BE2C (cell line): ENCODE measurements at regions not wholly inside any gene's neighbourhood (a gene's known extent, or its start where the extent isn't known, plus 50 kb on each side); places are given as distances from the start of the nearest gene placed in this dataset.

ENCODE experiments used
- DNase-seq: peaks from one replicate; pipeline ENCODE4 v3.0.0-alpha.2; 2020
- H3K27me3 ChIP-seq: fragments of 250-450 bp; sonication (Bioruptor Pico); 2 replicates; pipeline ENCODE4 v1.5.1; 2020; ENCODE audit warnings: mild to moderate bottlenecking
- H3K36me3 ChIP-seq: fragments of 250-450 bp; sonication (Bioruptor Pico); 2 replicates; pipeline ENCODE4 v1.5.1; 2020; ENCODE audit warnings: mild to moderate bottlenecking
- H3K4me1 ChIP-seq: fragments of 250-450 bp; sonication (Bioruptor Pico); 2 replicates; pipeline ENCODE4 v1.5.1; 2020
- H3K4me3 ChIP-seq: 2 replicates; pipeline ENCODE4 v1.5.1; 2011; ENCODE audit warnings: low read depth, low read length
- H3K9me3 ChIP-seq: fragments of 250-450 bp; sonication (Bioruptor Pico); 2 replicates; pipeline ENCODE4 v1.5.1; 2020
- TF ChIP-seq, protein P1 (sequence below): IDR thresholded peaks from 2 replicates; pipeline ENCODE4 v1.5.1; 2012; ENCODE audit warnings: mild to moderate bottlenecking, low read depth, low read length

DNA sequence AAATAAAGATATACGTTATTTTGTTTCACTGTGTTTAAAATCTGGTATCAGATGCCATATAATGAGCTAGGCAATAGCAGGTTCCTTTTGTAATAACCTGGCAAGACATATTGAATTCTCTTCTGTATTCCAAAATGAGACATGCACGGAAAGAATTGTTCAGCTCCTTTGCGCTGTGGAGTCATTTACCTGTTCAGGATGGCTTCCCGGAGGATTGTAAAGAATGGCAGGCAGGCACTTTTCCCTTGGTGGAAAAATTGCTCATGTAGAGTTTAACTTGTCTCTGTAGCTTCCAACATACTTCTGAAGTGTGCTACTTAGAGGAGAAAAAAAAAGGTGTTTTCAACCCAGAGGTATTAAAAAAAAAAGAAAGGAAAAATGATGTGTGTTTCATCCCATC is 805.2 kb downstream of the GALC start:
- Histone ChIP-seq H3K9me3 (no peaks in the 10 kb centered on the region; the same call in 1 of the 2 replicates), H3K36me3 (no peaks in the 10 kb centered on the region), H3K4me3 (no peak overlapping the region), H3K27me3 (no peaks in the 10 kb centered on the region), H3K4me1 (no peaks in the 10 kb centered on the region)
- TF ChIP-seq, protein P1, sequence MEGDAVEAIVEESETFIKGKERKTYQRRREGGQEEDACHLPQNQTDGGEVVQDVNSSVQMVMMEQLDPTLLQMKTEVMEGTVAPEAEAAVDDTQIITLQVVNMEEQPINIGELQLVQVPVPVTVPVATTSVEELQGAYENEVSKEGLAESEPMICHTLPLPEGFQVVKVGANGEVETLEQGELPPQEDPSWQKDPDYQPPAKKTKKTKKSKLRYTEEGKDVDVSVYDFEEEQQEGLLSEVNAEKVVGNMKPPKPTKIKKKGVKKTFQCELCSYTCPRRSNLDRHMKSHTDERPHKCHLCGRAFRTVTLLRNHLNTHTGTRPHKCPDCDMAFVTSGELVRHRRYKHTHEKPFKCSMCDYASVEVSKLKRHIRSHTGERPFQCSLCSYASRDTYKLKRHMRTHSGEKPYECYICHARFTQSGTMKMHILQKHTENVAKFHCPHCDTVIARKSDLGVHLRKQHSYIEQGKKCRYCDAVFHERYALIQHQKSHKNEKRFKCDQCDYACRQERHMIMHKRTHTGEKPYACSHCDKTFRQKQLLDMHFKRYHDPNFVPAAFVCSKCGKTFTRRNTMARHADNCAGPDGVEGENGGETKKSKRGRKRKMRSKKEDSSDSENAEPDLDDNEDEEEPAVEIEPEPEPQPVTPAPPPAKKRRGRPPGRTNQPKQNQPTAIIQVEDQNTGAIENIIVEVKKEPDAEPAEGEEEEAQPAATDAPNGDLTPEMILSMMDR = no peak
- DNase-seq = no peak

DNA sequence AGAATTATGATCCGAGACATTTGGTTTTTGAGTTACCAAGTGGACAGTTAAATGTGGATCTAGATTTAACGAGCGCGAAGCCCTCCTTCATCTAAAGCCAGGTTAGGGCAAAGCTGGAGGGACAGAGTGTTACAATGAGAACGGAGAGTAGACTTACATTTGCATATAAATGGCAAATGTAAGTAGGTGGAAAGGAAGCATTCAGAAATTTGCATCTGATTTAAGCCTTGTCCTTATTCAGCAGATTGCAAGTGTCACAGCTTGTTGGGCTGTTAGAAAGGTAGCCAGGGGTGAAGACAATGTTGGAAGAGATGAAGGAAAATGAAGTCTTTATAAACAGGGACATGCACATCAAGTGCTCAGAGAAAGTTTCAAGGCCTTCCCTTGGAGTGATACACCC is 806.2 kb downstream of the GALC start:
- H3K4me3 ChIP-seq = no peak overlapping the region
- no peaks in the 10 kb centered on the region; the same call in 1 of the 2 replicates for H3K9me3 ChIP-seq
- no peaks in the 10 kb centered on the region for H3K4me1 ChIP-seq
- TF ChIP-seq, protein P1 = no peak
- no peak for DNase-seq
- H3K27me3 ChIP-seq = no peaks in the 10 kb centered on the region
- no peaks in the 10 kb centered on the region for H3K36me3 ChIP-seq

DNA sequence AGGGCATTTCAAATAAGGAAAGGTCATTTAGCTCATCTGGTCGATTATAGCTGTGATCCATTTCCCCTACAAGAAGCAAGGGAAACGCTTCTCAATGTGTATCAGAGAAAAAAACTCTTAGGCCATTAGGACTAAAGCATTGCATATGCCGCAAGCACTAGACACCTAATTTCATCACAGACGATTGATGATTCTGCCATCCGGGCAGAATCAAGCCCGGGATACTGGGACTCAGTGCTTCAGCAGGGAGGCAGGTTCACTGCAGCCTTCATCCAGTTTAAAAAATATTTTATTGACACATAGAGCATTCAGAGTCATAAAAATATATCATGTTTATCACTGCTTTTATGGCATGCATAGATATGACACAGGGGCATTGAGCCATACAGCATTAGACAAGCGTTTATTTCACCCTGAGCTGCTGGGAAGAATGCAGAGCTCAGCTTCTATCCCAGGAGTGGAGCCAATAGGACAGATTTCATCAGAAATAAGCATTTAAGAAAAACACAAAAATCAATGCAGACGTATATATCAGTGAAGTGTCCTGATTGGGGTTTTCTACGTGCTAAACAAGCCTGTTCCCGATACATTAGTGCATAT is 806.9 kb downstream of the GALC start:
- H3K9me3 ChIP-seq = no peaks in the 10 kb centered on the region; the same call in 1 of the 2 replicates
- TF ChIP-seq, protein P1 = no peak
- no peak overlapping the region for H3K4me3 ChIP-seq
- H3K27me3 ChIP-seq = no peaks in the 10 kb centered on the region
- H3K4me1 ChIP-seq = no peaks in the 10 kb centered on the region
- DNase-seq = no peak
- H3K36me3 ChIP-seq = no peaks in the 10 kb centered on the region

DNA sequence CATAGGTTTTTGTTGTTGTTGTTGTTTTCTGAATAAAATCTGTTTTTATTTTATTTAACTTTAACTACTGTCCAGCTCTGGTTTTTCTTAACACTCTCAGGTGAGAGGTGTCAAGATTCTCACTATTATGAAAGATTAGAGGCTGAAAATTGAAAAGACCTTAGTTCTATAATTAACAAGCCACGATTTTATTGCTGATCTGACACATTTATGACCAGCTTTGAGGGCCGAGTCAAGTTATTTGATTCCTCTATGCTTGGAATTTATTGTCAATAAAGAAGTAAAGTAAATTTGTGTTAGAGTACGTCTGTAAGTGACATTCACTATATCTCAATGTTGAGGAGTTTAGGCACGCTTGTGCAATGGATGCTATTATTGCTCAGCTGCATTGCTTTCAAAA is 808.8 kb downstream of the GALC start:
- H3K27me3 ChIP-seq = no peaks in the 10 kb centered on the region
- no peaks in the 10 kb centered on the region for H3K36me3 ChIP-seq
- no peak for DNase-seq
- H3K9me3 ChIP-seq = no peaks in the 10 kb centered on the region; the same call in 1 of the 2 replicates
- no peaks in the 10 kb centered on the region for H3K4me1 ChIP-seq
- no peak overlapping the region for H3K4me3 ChIP-seq
- TF ChIP-seq, protein P1 = no peak

DNA sequence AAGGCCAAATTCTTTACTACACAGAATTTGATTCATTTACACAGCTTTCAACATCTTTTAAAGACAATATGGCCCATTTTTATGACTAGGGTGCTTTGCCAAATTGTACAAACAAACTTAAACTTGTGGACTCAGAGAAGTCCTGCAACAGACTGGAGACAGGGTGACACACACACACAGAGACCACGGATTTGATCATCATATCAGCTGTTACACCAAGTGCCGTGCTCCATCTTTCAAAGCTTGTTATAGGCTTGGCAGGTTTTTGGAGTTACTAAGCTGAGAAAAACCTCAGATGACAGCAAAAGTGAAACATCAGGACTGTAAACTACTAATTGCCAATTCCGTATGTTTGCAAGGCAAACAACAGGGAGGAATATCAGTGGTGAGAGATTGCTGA is 811.7 kb downstream of the GALC start:
- H3K4me3 ChIP-seq = no peak overlapping the region
- H3K9me3 ChIP-seq = no peaks in the 10 kb centered on the region
- H3K27me3 ChIP-seq = no peaks in the 10 kb centered on the region
- TF ChIP-seq, protein P1 = no peak
- no peak for DNase-seq
- H3K36me3 ChIP-seq = no peaks in the 10 kb centered on the region
- H3K4me1 ChIP-seq = no peaks in the 10 kb centered on the region

DNA sequence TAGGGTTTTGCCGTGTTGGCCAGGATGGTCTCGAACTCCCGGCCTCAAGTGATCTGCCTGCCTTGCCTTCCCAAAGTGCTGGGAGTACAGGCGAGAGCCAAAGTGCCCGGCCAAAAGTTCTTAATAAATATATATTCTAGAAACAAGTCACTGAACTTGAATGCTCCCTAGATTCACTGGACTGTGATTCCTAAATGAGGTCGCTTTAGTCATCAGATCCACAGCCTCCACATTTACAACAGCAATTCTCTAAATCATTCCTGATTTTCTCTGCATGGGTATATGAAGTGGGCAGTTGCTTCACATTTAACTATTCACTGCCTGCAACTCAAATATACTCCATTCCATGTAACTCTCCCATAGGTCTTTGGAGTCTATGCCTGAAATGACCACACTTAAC is 813.0 kb downstream of the GALC start:
- H3K9me3 ChIP-seq = no peaks in the 10 kb centered on the region
- H3K4me1 ChIP-seq = no peaks in the 10 kb centered on the region
- no peaks in the 10 kb centered on the region for H3K27me3 ChIP-seq
- no peak overlapping the region for H3K4me3 ChIP-seq
- H3K36me3 ChIP-seq = no peaks in the 10 kb centered on the region
- DNase-seq = no peak
- TF ChIP-seq, protein P1 = no peak
